ENCODE measurements at regions not wholly inside any gene's neighbourhood (a gene's known extent, or its start where the extent isn't known, plus 50 kb on each side); places are given as distances from the start of the nearest gene placed in this dataset.
"Not testable (repeated sequence)": the region's sequence is repeated elsewhere in the genome, so short reads cannot be mapped to it uniquely, and the experiment has no call there.

DNA sequence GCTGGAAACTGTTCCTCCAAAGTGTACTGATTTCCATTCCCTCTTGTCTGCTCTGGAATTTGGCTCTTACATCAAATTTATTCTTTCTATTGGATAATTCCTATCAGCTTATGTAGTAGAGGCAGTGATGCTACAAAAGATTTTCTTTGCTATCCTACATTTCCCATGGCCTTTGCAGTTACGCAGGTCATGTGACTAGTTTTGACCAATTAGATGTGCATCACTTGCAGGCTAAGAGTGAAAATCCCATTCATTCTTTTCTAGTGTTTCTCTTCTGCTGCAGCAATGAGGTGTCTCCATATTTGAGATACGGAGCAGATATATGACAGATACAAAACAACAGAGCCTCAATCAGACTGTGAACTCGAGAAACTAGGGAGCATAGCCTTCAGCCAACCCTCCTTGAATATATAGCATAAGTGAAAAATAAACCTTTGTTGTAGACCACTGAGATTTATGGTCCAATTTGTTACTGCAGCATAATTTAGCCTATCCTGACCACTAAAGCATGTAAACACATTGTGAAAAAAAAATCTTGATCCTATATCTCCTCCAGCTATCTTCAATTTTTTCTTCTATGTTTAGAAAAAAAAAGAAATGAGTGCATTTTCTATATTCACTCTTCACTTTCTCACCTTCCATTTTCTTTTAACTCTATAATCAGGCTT lies 102.0 kb downstream of the HNMT start:
- no peak for DNase-seq (ENCODE audit: low spot score)
- intact Hi-C loops (cut with DNase I): no loop called here

DNA sequence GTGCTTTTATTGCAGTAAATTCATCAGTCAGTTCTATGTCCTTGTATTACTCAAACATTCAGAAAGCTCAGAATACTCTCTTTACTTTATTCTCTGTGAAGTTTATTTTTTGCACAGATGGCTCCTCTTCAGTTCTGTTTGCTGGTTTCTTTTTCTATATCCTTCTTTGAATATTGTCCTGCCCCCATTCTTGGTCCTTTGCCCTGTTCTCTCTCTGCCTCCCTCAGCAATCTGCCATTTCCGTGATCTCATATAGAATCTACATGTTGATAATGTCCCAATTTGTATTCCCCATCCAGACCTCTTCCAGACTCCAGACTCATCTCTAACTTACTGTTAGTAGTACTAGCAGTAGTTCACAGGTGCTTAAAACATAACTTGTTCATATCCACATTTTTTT lies 102.6 kb downstream of the HNMT start:
- no peak for DNase-seq (ENCODE audit: low spot score)
- intact Hi-C loops (cut with DNase I): no loop called here

DNA sequence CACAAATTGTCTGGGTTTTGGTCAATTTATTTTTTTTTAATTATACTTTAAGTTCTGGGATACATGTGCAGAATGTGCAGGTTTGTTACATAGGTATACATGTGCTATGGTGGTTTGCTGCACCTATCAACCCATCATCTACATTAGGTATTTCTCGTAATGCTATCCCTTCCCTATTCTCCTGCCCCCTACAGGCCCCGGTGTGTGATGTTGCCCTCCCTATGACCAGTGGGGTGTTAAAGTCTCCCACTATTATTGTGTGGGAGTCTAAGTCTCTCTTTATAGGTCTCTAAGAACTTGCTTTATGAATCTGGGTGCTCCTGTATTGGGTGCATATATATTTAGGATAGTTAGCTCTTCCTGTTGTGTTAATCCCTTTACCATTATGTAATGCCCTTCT lies 104.4 kb downstream of the HNMT start:
- intact Hi-C loops (cut with DNase I); DNase-seq (ENCODE audit: low spot score): not testable (repeated sequence)

DNA sequence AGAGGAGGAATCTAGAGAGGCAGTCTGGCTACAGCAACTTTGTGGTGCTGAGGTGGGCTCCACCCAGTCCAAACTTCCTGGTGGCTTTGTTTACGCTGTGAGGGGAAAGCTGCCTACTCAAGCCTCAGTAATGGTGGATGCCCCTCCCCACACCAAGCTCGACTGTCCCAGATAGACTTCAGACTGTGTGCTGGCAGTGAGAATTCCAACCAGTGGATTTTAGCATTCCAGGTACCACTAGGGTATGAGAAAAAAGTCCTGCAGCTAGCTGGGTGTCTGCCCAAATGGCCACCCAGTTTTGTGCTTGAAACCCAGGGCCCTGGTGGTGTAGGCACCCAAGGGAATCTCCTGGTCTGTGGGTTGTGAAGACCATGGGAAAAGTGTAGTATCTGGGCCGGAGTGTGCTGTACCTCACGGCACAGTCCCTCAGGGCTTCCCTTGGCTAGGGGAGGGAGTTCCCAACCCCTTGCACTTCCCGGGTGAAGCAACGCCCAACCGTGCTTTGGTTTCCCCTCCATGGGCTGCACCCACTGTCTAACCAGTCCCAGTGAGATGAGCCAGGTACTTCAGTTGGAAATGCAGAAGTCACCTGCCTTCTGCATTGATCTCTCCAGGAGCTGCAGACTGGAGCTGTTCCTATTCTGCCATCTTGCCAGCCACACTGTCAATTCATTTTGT lies 106.9 kb downstream of the HNMT start:
- DNase-seq (ENCODE audit: low spot score): not testable (repeated sequence)

DNA sequence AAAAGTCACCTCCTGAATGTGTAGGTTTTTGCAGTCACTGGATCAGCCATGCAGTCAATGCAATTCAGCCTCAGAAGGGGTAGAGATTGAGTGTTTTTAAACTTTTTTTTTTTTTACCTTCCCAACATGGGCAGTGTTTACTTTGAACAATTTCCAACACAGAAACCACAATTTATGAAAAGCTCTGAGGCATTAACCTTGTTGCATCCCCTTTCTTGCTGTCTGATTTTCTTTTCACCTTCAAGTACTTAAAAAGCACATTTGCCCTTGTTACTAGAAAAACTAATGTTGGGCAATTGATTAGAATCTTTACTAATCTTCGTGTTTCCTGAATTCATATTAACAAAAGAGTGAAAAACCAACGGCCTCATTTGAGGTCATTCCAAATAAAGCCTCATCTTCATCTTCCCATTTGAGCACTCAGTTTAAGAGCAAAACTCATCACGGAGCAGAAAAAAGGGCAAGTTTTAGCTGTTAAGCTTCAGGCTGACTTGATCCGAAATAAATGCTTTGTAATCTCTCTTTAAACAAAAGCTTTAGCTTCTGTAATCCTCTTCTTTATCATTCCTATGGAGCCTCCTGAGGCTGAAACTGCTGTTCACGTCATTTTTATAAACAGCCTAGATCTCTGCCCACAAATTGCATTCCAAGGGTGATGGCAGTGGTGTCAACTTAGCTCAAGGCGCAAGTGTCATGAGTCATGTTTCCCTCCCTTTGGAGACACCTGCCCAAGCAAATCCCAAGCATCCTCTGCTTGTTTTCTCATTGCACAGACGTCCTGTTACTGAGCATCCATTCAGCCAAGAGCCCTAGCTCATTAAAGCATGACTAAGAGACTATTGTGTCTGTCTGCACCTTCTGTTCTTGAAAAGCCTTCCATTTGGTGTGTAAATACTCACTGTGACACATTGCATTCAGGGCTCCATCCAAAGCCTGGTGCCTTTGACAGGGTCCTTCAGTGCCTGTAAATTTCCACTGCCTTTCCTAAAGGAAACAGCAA lies 107.7 kb downstream of the HNMT start:
- intact Hi-C loops (cut with DNase I): no loop called here
- no peak for DNase-seq (ENCODE audit: low spot score)

More for the DNA sequence above, 106.9 kb downstream of the HNMT start:
- intact Hi-C loops (cut with DNase I): not testable (repeated sequence)

DNA sequence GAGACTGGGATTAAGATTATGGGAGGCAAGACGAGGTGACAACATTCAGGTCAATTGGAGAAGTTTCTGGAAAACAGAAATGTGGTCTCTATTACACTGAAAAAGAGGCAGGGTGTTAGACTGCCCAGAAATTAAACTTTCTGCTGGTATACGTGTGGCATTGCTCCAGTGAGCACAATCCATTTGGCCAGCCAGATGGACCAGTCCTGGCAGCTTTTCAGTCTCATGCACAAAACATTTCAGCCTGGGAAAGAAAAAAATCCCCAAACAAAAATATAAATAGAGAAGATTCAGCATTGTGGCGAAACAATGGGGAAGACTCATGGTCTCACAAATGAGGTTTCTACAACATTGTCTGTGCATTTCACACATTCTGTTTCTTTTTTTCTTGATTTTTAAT lies 113.9 kb downstream of the HNMT start:
- intact Hi-C loops (cut with DNase I): no loop called here
- DNase-seq (ENCODE audit: low spot score): no peak

DNA sequence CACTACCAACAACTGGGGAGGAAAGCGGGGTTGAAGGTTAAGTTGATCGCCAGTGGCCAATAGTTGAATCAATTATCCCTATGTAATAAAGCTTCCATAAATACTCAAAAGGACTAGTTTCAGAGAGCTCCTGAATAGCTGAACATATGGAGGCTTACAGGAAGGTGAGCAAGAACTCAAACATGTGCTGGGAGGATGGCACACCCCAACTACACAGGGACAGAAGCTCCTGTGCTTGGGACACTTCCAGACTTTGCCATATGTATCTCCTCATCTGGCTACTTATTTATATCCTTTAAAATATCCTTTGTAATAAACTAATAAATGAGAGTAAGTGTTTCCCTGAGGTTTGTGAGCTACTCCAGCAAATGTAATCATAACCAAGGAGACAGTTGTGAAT lies 115.7 kb downstream of the HNMT start:
- intact Hi-C loops (cut with DNase I): no loop called here
- DNase-seq (ENCODE audit: low spot score): no peak

DNA sequence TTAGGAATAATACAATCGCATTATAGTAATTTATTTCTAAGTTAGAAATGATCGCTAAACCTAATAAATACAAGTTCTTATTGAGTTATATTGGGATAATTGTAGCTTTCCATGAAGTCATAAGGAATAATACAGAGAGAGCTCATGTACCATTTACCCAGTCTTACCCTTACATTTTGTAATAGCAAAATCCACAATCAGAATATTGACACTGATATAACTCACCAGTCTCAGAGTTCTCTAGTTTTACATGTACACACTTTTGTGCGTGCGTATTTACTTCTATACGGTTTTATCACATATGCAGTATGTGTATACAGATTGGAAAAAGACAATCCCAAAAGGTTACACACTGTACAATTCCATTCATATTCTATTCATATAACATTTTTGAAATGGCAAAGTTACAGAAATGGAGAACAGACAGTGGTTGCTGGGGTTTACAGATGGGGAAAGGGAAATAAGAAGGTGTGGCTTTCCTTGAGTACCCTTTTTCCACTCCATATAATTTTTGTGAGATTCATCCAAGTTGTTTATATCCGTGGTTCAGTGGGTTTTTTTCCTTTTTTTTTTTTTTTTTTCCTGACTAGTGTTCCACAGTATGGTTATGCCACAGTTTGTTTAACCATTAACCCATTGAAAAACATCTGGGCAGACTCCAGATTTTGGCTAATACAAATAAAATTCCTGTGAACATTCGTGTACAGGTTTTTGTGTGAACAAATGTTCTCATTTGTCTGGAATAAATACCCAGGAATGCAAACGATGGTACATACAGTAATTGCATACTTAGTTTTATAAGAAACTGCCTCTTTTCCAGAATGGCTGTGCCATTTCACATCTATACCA lies 117.2 kb downstream of the HNMT start:
- DNase-seq (ENCODE audit: low spot score): no peak
- intact Hi-C loops (cut with DNase I): no loop called here

DNA sequence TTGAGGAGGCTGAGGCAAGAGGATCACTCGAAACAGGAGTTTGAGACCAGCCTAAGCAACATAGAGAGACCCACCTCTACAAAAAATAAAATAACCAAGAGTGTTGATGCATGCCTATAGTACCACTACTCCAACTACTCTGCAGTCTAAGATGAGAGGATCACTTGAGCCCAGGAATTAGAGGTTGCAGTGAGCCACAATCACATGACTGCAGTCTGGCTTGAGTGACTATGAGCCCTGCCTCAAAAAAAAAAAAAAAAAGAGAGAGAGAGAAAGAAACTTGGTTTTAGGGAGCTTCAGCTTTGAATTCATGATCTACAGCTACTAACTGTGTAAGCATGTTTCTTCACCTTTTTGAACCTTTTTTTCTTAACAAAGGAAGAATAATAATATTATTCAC lies 119.9 kb downstream of the HNMT start:
- intact Hi-C loops (cut with DNase I): no loop called here

DNA sequence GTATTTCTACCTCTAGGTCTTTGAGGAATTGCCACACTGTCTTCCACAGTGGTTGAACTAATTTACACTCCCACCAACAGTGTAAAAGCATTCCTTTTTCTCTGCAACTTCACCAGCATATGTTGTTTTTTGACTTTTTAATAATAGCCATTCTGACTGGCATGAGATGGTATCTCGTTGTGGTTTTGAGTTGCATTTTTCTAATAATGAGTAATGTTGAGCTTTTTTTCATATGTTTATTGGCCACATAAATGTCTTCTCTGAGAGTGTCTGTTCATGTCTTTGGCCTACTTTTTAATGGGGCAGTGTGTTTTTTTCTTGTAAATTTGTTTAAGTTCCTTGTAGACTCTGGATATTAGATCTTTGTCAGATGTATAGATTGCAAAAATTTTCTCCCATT lies 121.2 kb downstream of the HNMT start:
- intact Hi-C loops (cut with DNase I); DNase-seq (ENCODE audit: low spot score): not testable (repeated sequence)

More for the DNA sequence above, 119.9 kb downstream of the HNMT start:
- DNase-seq (ENCODE audit: low spot score): no peak

DNA sequence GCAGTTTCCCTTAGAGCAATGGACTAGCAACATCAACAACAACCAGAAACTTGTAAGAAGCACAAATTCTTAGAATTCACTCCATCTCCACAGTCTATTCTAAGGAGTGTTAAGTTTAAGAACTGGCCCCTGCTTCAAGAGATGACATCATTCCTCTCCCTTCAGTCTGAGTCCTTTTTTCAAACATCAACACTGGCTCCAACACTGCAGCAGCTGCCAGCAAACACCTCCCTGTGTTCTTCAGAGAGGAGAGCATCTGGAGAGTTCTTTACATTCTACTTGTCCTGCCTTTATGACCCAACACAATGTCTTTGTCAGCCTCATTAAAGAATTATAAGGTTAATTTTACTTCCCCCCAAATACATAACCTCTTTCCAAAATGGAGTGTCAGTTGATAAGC lies 122.3 kb downstream of the HNMT start:
- intact Hi-C loops (cut with DNase I): no loop called here

DNA sequence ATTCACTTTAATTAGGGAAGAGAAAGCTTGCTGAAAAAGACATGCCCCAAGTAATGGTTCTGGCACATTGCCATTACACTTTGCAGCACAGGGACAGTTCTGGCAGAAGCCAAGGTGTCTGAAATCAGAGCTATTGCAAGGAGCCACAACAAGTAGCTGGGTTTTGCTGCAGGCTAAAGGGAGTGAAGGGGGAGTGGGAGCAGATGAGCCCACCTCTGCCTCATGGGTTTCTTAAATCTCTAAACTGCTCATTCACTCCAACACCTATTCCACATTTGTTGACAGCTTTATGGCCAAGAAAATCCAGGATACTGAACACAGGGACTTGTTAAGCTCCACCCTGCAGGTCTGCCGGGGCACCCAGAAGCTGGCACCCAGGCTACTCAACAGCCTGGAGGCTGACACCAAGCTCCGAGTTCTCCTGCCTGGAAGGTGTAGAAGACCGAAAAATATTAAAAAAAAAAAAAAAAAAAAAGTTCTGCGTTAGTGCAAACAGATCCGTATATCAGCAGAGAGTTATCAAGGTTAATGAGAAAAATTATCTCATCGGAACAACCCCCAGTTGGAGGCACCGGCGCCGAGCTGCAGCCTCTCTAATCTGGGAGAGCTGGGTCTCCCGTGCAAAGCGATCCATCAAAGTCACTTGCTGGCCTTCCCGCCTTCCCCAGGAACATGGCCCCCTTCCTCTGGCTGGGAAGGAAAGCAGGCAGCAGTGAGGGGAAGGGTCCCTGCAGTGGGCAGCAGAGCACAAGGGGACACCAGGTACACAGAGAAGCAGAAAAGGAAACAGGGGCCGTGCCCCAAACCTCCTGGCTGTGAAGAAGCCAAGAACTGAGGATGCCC lies 123.7 kb downstream of the HNMT start:
- no peak for DNase-seq (ENCODE audit: low spot score)
- intact Hi-C loops (cut with DNase I): no loop called here

More for the DNA sequence above, 122.3 kb downstream of the HNMT start:
- DNase-seq (ENCODE audit: low spot score): no peak

DNA sequence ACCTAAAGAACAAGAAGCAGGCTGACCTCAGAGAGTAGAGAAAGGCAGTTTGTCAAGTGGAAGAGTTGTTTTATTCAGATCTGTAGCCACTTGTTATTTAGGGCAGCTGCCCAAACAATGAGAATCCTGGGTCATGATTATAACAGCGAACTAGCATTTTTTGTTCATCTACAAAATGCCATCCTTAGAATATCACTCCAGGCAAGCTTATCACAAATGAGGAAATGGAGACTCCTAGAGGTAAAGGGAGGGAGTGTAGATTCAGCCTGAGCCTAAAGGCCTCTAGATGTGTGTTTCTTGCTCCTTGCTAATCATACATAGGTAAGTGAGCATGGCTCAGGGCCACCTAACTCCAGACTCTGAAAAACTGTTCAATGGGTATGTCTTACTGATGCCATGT lies 126.1 kb downstream of the HNMT start:
- no peak for DNase-seq (ENCODE audit: low spot score)

DNA sequence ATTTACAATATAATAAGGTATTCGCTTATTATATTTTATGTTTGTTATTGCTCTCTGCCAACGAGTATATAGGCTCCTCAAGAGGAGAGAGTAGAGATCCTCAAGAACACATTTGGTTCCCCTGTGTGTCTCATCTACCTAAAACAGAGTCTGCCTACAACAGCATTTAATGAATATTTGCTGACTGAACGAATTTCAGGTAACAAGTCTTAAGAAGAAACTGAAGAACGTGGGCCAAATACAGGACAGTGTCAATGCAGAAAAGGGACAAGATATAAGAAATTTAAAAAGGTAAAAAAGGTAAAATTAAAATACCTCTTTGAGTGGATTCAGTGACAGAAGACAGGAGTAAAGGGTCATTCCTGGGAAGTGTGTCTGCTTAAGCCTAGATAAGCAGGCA lies 129.2 kb downstream of the HNMT start:
- intact Hi-C loops (cut with DNase I): loop anchor here in 1 of 2 donors (10.0 kb wide), 1 partner anchor 149 kb away; no protein-coding TSS in a partner anchor
- no peak for DNase-seq (ENCODE audit: low spot score)

More for the DNA sequence above, 126.1 kb downstream of the HNMT start:
- intact Hi-C loops (cut with DNase I): loop anchor here in 1 of 2 donors (10.0 kb wide), 1 partner anchor 146 kb away; no protein-coding TSS in a partner anchor

DNA sequence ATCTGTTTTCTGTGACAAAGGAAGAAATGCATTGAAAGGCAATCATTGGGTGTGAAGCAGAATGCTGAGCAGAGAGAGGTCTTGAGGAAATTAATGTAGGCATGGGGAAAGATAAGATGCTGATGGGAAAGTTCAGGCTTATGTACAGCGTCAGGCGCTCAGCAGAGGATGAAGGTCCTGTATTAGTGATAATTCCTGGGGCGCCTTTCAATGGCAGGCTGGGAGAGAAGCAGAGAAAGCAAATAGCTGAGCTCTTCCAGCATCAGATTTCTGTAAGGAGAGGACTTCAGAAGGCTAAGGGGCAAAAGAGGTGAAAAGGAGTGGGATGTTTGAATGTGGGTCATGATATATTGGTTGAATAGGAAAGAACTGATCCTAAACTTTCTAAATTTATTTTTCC lies 129.8 kb downstream of the HNMT start:
- no peak for DNase-seq (ENCODE audit: low spot score)
- intact Hi-C loops (cut with DNase I): loop anchor here in 1 of 2 donors (10.0 kb wide), 1 partner anchor 149 kb away; no protein-coding TSS in a partner anchor

DNA sequence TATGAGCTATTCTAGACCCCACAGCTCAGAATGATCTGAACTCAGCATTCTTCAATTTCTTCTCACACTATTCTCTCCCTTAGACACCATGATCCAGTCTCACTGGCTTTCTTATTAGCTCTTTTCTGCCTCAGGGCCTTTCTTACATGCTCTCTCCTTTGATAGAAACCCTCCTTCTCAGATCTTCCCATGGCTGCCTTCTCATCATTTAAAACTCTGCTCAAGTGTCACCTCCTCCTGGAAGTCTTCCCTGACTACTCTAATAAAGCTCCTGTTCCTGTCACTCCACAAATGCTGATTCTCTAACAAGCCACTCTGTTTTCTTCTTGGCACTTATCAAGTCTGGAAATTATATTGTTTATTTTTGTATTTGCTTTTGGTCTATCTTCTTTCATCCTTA lies 131.1 kb downstream of the HNMT start:
- no peak for DNase-seq (ENCODE audit: low spot score)
- intact Hi-C loops (cut with DNase I): loop anchor here in 1 of 2 donors (10.0 kb wide), 1 partner anchor 151 kb away; no protein-coding TSS in a partner anchor

DNA sequence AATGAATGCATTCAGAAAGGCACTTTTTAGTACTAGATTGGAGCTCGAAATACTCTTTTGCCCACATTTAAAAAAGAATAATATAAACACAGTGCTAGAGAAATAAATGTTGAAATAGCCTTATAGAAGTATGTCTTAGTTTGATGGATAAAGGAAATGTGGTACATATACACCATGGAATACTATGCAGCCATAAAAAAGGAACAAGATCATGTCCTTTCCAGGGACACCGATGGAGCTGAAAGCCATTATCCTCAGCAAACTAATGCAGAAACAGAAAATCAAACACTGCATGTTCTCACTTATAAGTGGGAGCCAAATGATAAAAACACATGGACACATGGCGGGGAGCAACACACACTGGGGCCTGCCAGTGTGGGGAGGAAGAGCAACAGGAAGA lies 135.0 kb downstream of the HNMT start:
- not testable (repeated sequence) for DNase-seq (ENCODE audit: low spot score)
- intact Hi-C loops (cut with DNase I): loop anchor here in 1 of 2 donors (10.0 kb wide), 1 partner anchor 154 kb away; no protein-coding TSS in a partner anchor

DNA sequence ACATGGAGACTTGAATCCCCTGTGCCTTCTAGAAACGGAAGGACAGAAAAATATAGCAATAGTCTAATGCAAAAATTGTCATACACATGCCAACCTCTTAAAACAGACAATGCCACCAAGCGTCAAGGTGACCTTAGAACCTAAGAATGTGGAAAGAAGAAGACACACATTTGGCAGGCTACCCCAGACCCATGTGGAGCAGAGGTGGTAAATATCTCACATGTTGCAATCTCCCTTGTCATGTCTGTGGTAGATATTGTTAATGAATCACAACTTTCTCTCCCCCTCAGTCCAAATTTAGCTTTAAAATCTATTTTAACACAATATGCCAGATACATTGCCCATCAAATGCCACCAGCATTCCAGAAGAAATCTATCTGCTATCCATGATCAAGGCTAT lies 137.4 kb downstream of the HNMT start:
- intact Hi-C loops (cut with DNase I): no loop called here
- no peak for DNase-seq (ENCODE audit: low spot score)
